Prostate gland (tissue), 2 donors: ENCODE measurements at regions not wholly inside any gene's neighbourhood (a gene's known extent, or its start where the extent isn't known, plus 50 kb on each side); places are given as distances from the start of the nearest gene placed in this dataset.

Source experiments
- CTCF ChIP-seq, 4 experiments: fragments of 200-600 bp in 2 of 4; fragments of 450-650 bp in 2 of 4; sonication (generic) in 2 of 4; IDR thresholded peaks; 1 replicate in 3 of 4; 2 replicates in 1 of 4; pipeline ENCODE4 v1.5.1; 2016 to 2019; ENCODE audit warnings: antibody characterized with exemption in 4 of 4, mild to moderate bottlenecking in 2 of 4, moderate library complexity in 2 of 4
- POLR2A ChIP-seq: fragments of 450-650 bp; IDR thresholded peaks from one replicate; pipeline ENCODE4 v1.6.1; 2016; ENCODE audit warnings: antibody characterized with exemption, mild to moderate bottlenecking
- POLR2AphosphoS5 ChIP-seq: sonication (generic); formaldehyde crosslinking; IDR thresholded peaks from one replicate; pipeline ENCODE4 v1.6.1; 2017; ENCODE audit warnings: antibody characterized with exemption

GRCh38 chr13:34478376-34478775 lies 463.7 kb upstream of the NBEA start:
- TF ChIP-seq CTCF (IDR thresholded peaks at IDR 0.05), result no peak
- TF ChIP-seq POLR2A, result no peak
- TF ChIP-seq POLR2AphosphoS5, result no peak
